ENCODE measurements at regions not wholly inside any gene's neighbourhood (a gene's known extent, or its start where the extent isn't known, plus 50 kb on each side); places are given as distances from the start of the nearest gene placed in this dataset.

DNA sequence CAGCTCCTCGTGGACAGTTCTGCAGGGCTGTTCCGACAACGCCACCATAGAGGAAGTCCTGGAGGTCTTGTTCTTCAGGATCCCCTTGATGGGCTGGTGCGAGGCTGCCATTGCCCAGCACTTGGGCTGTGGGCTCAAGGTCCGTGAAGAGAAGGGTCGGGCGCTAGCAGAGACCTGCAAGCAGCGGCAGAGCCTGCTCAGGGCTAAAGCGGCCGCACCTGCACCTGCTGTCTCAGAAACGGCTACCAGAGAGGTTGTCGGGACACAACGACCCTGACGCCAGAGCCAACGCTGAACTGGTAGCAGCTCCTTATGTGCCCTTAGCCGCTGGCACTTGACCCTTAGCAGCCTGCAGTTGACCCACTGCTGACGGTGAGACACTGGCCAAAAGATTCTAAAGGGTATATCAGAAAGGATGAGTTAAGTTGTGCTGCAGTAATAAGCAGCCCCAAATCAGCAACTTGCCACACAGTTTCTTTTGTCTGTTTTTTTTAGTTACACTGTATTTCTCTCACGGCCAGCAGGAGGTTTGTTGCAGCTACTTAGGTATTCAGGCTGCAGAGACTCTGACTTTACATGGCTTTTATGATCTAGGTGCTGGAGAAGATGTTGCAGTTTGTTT is 55.5 kb upstream of the ST6GAL2 start:
- peaks cover 0 to 4% (median 0%) of the 10 kb centered on the region in 4 donors for H3K9me3 ChIP-seq
- 85 to 88% methylated on average over 7 to 18 of the region's 18 CpGs for WGBS, 2 donors
- no peak for ATAC-seq (ENCODE audit: low FRiP score in 2 of 2)

DNA sequence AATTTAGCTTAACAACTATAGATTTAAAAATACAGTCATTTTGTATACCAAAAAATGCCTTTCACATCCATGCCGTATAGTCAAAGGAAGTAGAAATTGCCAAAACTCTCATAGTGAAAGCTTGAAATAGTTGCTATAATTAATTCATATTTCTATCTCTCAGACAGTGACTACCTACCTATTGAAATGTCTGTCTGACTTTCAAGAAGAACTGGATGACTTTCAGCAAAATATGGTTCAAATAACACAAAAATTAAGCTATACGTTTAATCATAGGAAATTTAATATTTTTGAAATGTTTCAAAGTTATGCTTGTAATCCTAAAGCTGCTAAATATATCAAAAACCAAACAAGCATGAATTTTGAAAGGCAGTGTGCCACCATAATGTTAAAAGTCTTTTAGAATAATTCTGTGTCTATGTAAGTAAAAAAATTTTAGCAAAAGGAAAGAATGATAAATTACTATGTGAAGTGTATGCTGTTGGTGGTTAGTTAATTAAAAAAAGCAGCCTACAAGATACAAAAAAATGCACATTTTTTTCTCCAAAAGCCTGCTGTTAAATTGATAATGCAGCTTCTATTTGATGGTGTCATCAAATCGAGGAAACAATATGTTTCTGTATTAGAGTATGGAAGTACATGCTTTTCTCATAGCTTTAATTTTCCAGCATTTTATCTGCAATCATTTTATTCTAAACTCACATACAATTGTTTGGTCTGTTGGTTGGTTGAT is 57.7 kb upstream of the ST6GAL2 start:
- no peak for TF ChIP-seq POLR2A (IDR thresholded peaks at IDR 0.05)
- no peak for TF ChIP-seq EP300 (IDR thresholded peaks at IDR 0.05)
- no peak for TF ChIP-seq POLR2AphosphoS5 (IDR thresholded peaks at IDR 0.05)
- TF ChIP-seq, protein P1, sequence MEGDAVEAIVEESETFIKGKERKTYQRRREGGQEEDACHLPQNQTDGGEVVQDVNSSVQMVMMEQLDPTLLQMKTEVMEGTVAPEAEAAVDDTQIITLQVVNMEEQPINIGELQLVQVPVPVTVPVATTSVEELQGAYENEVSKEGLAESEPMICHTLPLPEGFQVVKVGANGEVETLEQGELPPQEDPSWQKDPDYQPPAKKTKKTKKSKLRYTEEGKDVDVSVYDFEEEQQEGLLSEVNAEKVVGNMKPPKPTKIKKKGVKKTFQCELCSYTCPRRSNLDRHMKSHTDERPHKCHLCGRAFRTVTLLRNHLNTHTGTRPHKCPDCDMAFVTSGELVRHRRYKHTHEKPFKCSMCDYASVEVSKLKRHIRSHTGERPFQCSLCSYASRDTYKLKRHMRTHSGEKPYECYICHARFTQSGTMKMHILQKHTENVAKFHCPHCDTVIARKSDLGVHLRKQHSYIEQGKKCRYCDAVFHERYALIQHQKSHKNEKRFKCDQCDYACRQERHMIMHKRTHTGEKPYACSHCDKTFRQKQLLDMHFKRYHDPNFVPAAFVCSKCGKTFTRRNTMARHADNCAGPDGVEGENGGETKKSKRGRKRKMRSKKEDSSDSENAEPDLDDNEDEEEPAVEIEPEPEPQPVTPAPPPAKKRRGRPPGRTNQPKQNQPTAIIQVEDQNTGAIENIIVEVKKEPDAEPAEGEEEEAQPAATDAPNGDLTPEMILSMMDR (IDR thresholded peaks at IDR 0.05) = no peak
- H3K9me3 ChIP-seq = peaks cover 0 to 4% (median 0%) of the 10 kb centered on the region in 4 donors

More for the DNA sequence above, 55.5 kb upstream of the ST6GAL2 start:
- no peak overlapping the region for H3K4me3 ChIP-seq
- H3K4me1 ChIP-seq = no peaks in the 10 kb centered on the region
- no peak overlapping the region for H3K27ac ChIP-seq
- DNase-seq = peak in 1 of 2 donors; percentile 43
- H3K27me3 ChIP-seq = no peaks in the 10 kb centered on the region
- no peak for TF ChIP-seq POLR2AphosphoS5 (IDR thresholded peaks at IDR 0.05)
- no peak for TF ChIP-seq POLR2A (IDR thresholded peaks at IDR 0.05)
- H3K36me3 ChIP-seq = no peaks in the 10 kb centered on the region

DNA sequence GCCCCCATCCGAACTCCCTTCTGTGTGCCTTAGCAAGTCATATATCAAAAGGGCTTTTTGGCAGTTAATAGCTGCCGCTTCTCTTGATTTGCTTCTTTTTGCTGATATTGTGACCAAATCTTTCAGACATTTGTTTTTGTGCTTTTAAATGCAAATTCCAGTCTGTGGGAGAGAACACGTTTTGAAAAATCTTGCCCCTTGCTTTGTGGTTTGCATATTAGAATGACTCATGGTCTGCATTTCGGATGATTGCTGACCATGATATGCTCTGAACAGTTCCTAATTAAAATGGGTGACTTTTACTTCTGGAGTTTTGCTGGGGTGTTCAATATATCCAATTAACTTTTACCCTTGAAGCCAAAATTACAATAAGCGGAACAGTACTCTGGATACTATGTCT is 58.2 kb upstream of the ST6GAL2 start:
- Histone ChIP-seq H3K9me3 (peaks cover 0 to 4% (median 0%) of the 10 kb centered on the region in 4 donors), H3K27me3 (no peaks in the 10 kb centered on the region), H3K4me3 (no peak overlapping the region), H3K36me3 (no peaks in the 10 kb centered on the region), H3K27ac (no peak overlapping the region), H3K4me1 (no peaks in the 10 kb centered on the region)
- DNase-seq = no peak
- ATAC-seq (ENCODE audit: low FRiP score in 2 of 2) = no peak
- 83% methylated on average over 5 of the region's 5 CpGs for WGBS, 2 donors
- TF ChIP-seq, protein P1 (IDR thresholded peaks at IDR 0.05) = no peak
- TF ChIP-seq POLR2A (IDR thresholded peaks at IDR 0.05) (no peak), EP300 (IDR thresholded peaks at IDR 0.05) (no peak), POLR2AphosphoS5 (IDR thresholded peaks at IDR 0.05) (no peak)

More for the DNA sequence above, 57.7 kb upstream of the ST6GAL2 start:
- Histone ChIP-seq H3K36me3 (no peaks in the 10 kb centered on the region), H3K4me1 (no peaks in the 10 kb centered on the region), H3K27ac (no peak overlapping the region), H3K4me3 (no peak overlapping the region), H3K27me3 (no peaks in the 10 kb centered on the region)
- ATAC-seq (ENCODE audit: low FRiP score in 2 of 2) = no peak
- WGBS, 2 donors = 52 to 73% methylated on average over 3 of the region's 3 CpGs
- no peak for DNase-seq

DNA sequence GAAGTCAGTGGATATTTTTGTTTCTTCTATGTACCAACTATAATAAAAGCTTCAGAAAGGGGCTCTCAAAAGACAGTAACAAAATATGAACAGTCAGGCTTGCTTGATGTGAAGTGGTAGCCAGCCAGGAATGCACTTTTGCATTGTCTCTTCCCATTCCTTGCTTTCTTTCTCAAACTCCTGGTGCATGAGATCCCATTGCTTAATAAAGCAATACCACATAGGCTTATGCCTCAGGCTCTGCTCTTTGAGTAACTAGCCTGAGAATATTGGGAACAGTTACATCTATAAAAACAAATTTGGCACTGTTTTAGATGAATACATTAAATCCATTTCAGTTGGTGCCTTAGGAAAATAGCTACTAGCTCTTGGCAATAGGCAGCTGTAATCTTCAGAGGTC is 62.6 kb upstream of the ST6GAL2 start:
- TF ChIP-seq, protein P1 (IDR thresholded peaks at IDR 0.05) = no peak
- no peak for TF ChIP-seq POLR2AphosphoS5 (IDR thresholded peaks at IDR 0.05)
- no peak for TF ChIP-seq EP300 (IDR thresholded peaks at IDR 0.05)
- TF ChIP-seq POLR2A (IDR thresholded peaks at IDR 0.05) = no peak
- Histone ChIP-seq H3K4me3 (no peak overlapping the region), H3K27ac (no peak overlapping the region), H3K4me1 (no peaks in the 10 kb centered on the region), H3K9me3 (no peaks in the 10 kb centered on the region), H3K27me3 (no peaks in the 10 kb centered on the region), H3K36me3 (no peaks in the 10 kb centered on the region)
- ATAC-seq (ENCODE audit: low FRiP score in 2 of 2) (no peak), DNase-seq (no peak)

- Histone ChIP-seq H3K27ac (no peak overlapping the region), H3K4me1 (no peaks in the 10 kb centered on the region)
- no peak for TF ChIP-seq POLR2AphosphoS5 (IDR thresholded peaks at IDR 0.05)
Measured at GRCh38 chr2:106953236-106953635, 67.3 kb upstream of the ST6GAL2 start.

More at GRCh38 chr2:106953236-106953635, 67.3 kb upstream of the ST6GAL2 start:
- ATAC-seq (ENCODE audit: low FRiP score in 2 of 2) (no peak), DNase-seq (no peak)
- H3K9me3 ChIP-seq = no peaks in the 10 kb centered on the region
- no peaks in the 10 kb centered on the region for H3K27me3 ChIP-seq
- WGBS, 2 donors = 95 to 96% methylated on average over 5 of the region's 5 CpGs
- H3K36me3 ChIP-seq = no peaks in the 10 kb centered on the region
- H3K4me3 ChIP-seq = no peak overlapping the region

Data from upper lobe of left lung (tissue), 6 donors.